ENCODE measurements at regions not wholly inside any gene's neighbourhood (a gene's known extent, or its start where the extent isn't known, plus 50 kb on each side); places are given as distances from the start of the nearest gene placed in this dataset.
A peak's percentile ranks its signal among the peaks of the same experiment; 100 is the strongest.

- no peak for TF ChIP-seq EP300 (IDR thresholded peaks at IDR 0.05; ENCODE audit: borderline replicate concordance in 1 of 2, low read depth in 2 of 2, low read length in 2 of 2)
- no peak for TF ChIP-seq MAFK (IDR thresholded peaks at IDR 0.05; ENCODE audit: low read depth, low read length)
- no peak for TF ChIP-seq TEAD4 (IDR thresholded peaks at IDR 0.05; ENCODE audit: low read depth, low read length)
- TF ChIP-seq CTCF (IDR thresholded peaks at IDR 0.05; ENCODE audit: control extremely low read depth in 1 of 3, insufficient read depth in 1 of 3, low read depth in 1 of 3, low read length in 3 of 3), result peak; percentile 33 to 41 (median 41); a peak in 3 of 4 replicates
Measured at GRCh38 chr18:56083097-56083521, 495.1 kb upstream of the TCF4 start.

Data from H1 (cell line).